ENCODE measurements at regions not wholly inside any gene's neighbourhood (a gene's known extent, or its start where the extent isn't known, plus 50 kb on each side); places are given as distances from the start of the nearest gene placed in this dataset.

GRCh38 chr6:137369136-137369535 lies 125.1 kb downstream of the OLIG3 start:
- 46 to 63% methylated on average over 1 of the region's 1 CpG for WGBS, 2 donors

GRCh38 chr6:137365707-137366437 lies 128.3 kb downstream of the OLIG3 start:
- no peaks in the 10 kb centered on the region for H3K4me1 ChIP-seq
- intact Hi-C loops (cut with DNase I): no loop called here
- TF ChIP-seq CTCF (IDR thresholded peaks at IDR 0.05) (no peak), POLR2A (IDR thresholded peaks at IDR 0.05) (no peak)
- no peak overlapping the region for H3K27ac ChIP-seq
- no peaks in the 10 kb centered on the region for H3K27me3 ChIP-seq
- H3K9me3 ChIP-seq: no peaks in the 10 kb centered on the region
- no peaks in the 10 kb centered on the region for H3K36me3 ChIP-seq
- WGBS, 2 donors: 78 to 79% methylated on average over 14 of the region's 14 CpGs
- DNase-seq: no peak
- H3K4me3 ChIP-seq (replicated peaks in 1 of 3): no peak overlapping the region

More at GRCh38 chr6:137369136-137369535, 125.1 kb downstream of the OLIG3 start:
- Histone ChIP-seq H3K27ac (no peak overlapping the region), H3K36me3 (no peaks in the 10 kb centered on the region), H3K4me1 (no peaks in the 10 kb centered on the region), H3K4me3 (replicated peaks in 1 of 3) (no peak overlapping the region), H3K9me3 (no peaks in the 10 kb centered on the region), H3K27me3 (no peaks in the 10 kb centered on the region)
- no peak for TF ChIP-seq CTCF (IDR thresholded peaks at IDR 0.05)
- intact Hi-C loops (cut with DNase I): no loop called here
- no peak for DNase-seq

- intact Hi-C loops (cut with DNase I): no loop called here
Measured at GRCh38 chr6:137363805-137364138, 130.4 kb downstream of the OLIG3 start.

DNA sequence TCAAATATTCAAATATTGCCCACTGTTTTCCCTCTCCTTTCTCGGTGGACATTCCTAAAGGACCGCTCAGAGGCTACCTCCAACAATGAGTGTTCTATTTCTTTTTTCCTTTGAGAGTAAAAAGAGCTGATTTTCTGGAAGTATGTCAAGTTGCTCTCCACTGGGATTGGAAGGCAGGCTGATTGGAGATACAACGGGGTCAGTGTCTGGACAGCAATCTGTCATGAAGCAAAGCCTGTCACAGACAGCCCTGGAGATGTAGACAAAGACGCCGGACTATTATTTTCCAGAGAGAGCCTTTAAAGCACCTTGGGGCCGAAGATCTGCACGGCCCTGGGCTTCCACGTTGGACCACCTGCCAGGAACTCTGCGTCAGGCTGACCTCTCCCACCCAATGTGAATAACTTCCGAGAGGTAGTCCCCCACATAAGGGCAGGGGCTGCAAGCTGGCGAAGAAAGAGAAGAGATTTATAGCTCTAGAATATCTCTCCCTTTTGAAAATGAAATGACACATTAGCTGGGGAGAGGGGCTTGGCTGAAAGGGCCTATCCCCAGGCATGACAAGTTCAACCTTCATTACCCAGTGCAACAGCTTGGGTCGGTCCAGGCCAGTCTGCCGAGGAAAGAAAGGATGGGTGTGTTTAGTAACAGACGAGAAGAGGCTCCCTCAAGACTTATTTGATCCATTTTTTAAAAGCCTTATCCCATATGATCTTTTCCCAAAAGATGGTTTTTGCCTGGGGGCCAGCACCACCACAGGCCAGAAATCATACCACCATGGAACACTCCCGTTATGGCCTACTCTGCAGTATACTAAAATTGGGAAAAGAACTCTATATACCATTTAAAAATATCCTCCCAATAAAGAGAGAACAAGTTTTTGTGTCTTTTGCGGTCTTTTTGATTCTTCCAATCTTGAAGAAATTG lies 131.1 kb downstream of the OLIG3 start:
- TF ChIP-seq POLR2A (IDR thresholded peaks at IDR 0.05) (no peak), CTCF (IDR thresholded peaks at IDR 0.05) (no peak)
- no peaks in the 10 kb centered on the region for H3K4me1 ChIP-seq
- no peaks in the 10 kb centered on the region for H3K36me3 ChIP-seq
- H3K9me3 ChIP-seq: no peaks in the 10 kb centered on the region
- no peaks in the 10 kb centered on the region for H3K27me3 ChIP-seq
- intact Hi-C loops (cut with DNase I): no loop called here
- 75 to 85% methylated on average over 16 of the region's 16 CpGs for WGBS, 2 donors
- no peak overlapping the region for H3K4me3 ChIP-seq (replicated peaks in 1 of 3)
- DNase-seq: no peak
- H3K27ac ChIP-seq: no peak overlapping the region

More at GRCh38 chr6:137363805-137364138, 130.4 kb downstream of the OLIG3 start:
- H3K4me1 ChIP-seq: no peaks in the 10 kb centered on the region
- 94 to 95% methylated on average over 5 of the region's 5 CpGs for WGBS, 2 donors
- H3K4me3 ChIP-seq (replicated peaks in 1 of 3): no peak overlapping the region
- H3K27me3 ChIP-seq: no peaks in the 10 kb centered on the region
- DNase-seq: no peak
- no peaks in the 10 kb centered on the region for H3K36me3 ChIP-seq
- TF ChIP-seq POLR2A (IDR thresholded peaks at IDR 0.05): no peak
- TF ChIP-seq CTCF (IDR thresholded peaks at IDR 0.05): no peak
- no peak overlapping the region for H3K27ac ChIP-seq
- no peaks in the 10 kb centered on the region for H3K9me3 ChIP-seq

- TF ChIP-seq POLR2A (IDR thresholded peaks at IDR 0.05) (no peak), CTCF (IDR thresholded peaks at IDR 0.05) (no peak)
- H3K4me1 ChIP-seq: no peaks in the 10 kb centered on the region
- H3K9me3 ChIP-seq: no peaks in the 10 kb centered on the region
- intact Hi-C loops (cut with DNase I): no loop called here
- no peaks in the 10 kb centered on the region for H3K27me3 ChIP-seq
- DNase-seq: no peak
- H3K4me3 ChIP-seq (replicated peaks in 1 of 3): no peak overlapping the region
- no peak overlapping the region for H3K27ac ChIP-seq
- no peaks in the 10 kb centered on the region for H3K36me3 ChIP-seq
Measured at GRCh38 chr6:137361701-137362100, 132.5 kb downstream of the OLIG3 start.

Measured in thyroid gland (tissue), 4 donors.